CD4-positive, alpha-beta T cell treated with Interleukin-17A for 4 hours (primary cell): ENCODE measurements at regions not wholly inside any gene's neighbourhood (a gene's known extent, or its start where the extent isn't known, plus 50 kb on each side); places are given as distances from the start of the nearest gene placed in this dataset.
"Not testable (repeated sequence)": the region's sequence is repeated elsewhere in the genome, so short reads cannot be mapped to it uniquely, and the experiment has no call there.

Experiments
- DNase-seq: peaks from one replicate; pipeline ENCODE4 v3.0.0-alpha.2; 2020; ENCODE audit warnings: mixed read lengths

GRCh38 chr7:118956285-118956684 lies 731.8 kb downstream of the ANKRD7 start:
- not testable (repeated sequence) for DNase-seq

GRCh38 chr7:118969370-118969769 lies 744.9 kb downstream of the ANKRD7 start:
- DNase-seq = no peak

- no peak for DNase-seq
These were observed 747.2 kb downstream of the ANKRD7 start for GRCh38 chr7:118971706-118972105.

DNA sequence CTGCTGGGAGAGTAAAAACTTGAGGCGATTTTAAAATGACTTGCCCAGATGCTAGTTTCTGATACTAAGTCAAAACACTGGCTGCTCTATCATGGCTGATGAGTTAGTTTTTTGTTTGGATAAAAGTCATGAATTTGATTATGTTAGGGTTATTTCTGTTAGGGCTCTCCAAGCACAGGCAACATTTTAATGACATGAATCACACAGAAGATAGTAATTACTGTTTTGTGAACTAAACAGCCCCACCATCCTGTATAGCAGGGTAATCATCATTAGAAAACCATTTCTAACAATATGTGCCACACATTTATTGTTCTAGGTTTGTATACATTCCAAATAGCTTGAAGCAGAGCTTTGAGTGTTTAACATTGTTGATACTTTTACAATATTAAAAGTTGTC lies 750.3 kb downstream of the ANKRD7 start:
- no peak for DNase-seq

DNA sequence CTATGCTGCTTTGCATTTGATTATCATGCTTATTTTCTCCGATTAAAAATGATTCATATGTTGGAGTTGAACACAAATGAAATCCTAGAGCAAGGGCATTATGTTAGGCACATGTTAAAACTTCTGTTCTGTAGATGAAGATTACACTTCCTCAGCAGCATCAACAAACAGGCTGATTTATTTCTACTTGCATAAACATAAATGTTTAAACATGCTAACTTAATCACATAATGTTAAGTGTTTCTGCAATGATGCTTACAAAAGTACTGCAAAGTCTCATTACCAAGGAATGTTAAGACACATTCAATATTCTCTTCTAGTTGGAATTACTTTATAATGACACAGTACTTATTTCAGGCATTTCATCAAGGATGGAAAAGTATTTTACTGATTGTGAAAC lies 770.8 kb downstream of the ANKRD7 start:
- no peak for DNase-seq

- DNase-seq = no peak
These were observed 782.7 kb downstream of the ANKRD7 start for GRCh38 chr7:119007236-119007635.

- DNase-seq = no peak
These were observed 786.1 kb downstream of the ANKRD7 start for GRCh38 chr7:119010635-119011034.

DNA sequence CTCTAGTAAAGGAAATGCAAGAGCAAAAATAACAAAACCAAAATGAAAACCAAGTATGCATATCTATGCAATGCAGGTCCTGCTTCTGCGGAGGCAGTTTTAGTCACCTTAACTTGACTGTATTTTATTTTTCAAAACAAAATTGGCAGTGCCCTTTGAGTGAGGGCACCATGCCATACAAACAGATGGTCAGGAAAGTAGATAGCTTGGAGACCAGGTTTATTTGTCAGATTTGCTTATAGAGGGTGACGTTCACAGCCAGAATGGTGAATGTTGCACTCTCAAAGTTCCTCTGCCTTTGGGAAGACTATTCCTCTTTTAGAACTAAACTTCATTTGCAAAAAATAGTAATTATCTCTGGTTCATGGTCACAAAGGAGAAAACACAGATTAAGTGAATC lies 801.9 kb downstream of the ANKRD7 start:
- DNase-seq = no peak

DNA sequence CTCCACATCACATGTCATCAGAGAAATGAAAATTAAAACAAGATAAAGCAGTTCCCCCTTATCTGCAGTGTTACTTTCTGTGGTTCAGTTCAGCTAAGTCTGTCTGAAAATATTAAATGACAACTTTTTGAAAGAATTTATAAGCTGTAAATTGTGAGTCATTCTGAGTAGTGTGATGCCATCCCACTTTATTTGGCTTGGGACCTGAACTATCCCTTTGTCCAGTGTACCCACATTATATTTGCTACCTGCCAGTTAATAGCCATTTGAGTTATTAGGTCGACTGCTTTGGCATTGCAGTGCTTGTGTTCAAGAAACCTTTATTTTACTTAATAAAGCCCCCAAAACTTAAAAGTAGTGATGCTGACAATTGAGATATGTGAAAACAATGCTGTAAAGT lies 804.2 kb downstream of the ANKRD7 start:
- no peak for DNase-seq

DNA sequence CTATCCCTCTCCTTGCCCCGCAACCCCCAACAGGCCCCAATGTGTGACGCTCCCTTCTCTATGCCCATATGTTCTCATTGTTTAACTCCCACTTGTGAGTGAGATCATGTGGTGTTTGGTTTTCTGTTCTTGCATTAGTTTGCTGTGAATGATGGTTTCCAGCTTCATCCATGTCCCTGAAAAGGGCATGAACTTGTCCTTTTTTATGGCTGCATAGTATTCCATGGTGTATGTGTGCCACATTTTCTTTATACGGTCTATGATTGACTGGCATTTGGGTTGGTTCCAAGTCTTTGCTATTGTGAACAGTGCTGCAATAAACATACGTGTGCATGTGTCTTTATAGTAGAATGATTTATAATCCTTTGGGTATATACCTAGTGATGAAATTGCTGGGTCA lies 807.6 kb downstream of the ANKRD7 start:
- DNase-seq = not testable (repeated sequence)

DNA sequence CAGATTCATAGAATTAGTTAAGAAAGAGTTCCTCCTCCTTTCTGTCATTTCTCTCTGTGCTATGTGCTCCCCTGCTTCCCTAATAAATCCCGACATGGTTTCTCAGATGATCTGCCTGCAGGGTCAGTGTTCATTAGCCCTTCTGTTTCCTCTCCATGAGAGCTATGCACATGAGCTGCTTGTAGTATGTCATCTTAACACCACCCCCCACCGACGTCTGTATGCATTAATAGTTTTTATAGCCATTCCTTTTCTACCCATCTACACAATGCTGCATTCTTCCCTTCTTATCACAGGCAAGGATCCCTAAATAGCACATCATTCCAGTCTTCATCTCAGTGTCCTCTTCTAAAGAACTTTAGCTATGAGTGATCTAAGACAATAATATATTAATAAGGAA lies 809.1 kb downstream of the ANKRD7 start:
- no peak for DNase-seq

GRCh38 chr7:119037941-119038340 lies 813.4 kb downstream of the ANKRD7 start:
- no peak for DNase-seq

GRCh38 chr7:119046068-119046467 lies 821.6 kb downstream of the ANKRD7 start:
- DNase-seq = no peak

- no peak for DNase-seq
These were observed 841.5 kb downstream of the ANKRD7 start for GRCh38 chr7:119065966-119066365.

DNA sequence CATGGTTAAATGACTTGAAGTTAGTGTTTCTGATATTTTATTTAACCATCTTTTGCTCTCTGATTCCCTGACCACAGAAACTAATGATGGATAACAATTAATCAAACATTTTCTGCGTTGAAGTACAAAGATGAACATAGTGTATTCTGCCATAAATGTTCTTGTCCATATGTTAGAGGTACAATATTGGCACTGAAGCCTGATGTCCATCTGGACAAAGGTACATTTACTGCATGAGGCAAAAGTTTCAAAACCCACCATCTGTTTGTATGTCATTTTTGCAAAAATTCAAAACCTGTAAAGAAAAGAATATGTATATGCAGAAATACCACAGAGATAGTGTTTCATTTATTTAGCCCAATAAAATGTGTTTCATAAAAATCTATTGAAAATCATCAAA lies 861.5 kb downstream of the ANKRD7 start:
- DNase-seq = no peak

DNA sequence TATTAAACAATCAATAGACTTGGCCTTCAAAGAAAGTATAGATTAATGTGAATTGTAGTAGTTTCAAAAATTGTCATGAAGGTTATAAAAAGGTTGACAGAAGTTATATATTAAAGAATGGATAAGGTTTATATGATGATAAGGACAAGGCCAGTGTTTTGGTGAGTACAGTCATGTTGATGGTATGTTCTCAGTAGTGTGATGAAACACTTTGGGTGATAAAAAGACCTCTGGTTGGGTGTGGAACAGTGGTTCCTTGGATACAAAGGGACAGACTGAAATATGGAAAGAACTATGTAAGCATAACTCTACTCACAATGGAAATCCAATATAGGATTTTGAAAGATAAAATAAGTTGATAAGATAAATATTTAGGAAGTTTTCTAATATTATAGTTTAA lies 866.3 kb downstream of the ANKRD7 start:
- DNase-seq = no peak

- no peak for DNase-seq
These were observed 872.2 kb downstream of the ANKRD7 start for GRCh38 chr7:119096683-119097082.

GRCh38 chr7:119100611-119101258 lies 876.2 kb downstream of the ANKRD7 start:
- not testable (repeated sequence) for DNase-seq

DNA sequence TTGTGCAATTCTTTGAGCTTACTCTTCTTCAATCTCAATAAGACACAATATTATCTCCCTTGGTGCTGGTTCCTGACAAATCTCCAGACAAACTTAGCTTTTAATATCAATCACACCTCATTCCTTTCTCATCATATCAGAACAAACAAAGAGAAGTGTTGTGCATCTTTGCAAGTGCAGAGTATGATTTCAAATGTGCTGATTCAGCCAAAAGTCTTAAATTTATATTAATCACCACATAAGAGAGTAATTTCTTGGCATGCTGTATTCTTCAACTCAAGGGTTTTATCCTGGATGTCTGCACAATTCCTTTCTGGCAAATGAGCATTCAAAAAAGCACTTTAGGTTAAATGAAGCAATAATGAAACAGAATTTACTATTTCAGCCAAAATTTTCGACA lies 877.8 kb downstream of the ANKRD7 start:
- DNase-seq = no peak

- no peak for DNase-seq
These were observed 880.9 kb downstream of the ANKRD7 start for GRCh38 chr7:119105381-119105780.

GRCh38 chr7:119123326-119123725 lies 898.8 kb downstream of the ANKRD7 start:
- DNase-seq = no peak

DNA sequence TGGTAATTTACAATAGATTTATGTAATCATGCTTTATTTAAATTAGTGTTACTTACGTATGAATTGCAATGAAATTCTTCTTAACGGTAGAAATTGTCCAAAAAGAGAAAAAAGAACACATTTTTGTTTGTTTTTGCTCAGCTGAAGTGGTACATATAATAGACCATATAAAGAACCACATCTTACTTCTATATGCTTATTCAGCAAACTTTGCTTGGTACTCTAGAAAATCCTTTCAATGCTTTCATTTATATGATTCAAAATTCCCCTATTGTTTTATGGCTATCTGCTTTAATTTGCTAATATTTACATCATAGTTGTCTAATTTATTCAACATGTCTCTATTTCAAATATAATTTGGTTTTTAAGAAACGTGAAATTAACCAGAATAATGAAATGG lies 903.2 kb downstream of the ANKRD7 start:
- DNase-seq = no peak

DNA sequence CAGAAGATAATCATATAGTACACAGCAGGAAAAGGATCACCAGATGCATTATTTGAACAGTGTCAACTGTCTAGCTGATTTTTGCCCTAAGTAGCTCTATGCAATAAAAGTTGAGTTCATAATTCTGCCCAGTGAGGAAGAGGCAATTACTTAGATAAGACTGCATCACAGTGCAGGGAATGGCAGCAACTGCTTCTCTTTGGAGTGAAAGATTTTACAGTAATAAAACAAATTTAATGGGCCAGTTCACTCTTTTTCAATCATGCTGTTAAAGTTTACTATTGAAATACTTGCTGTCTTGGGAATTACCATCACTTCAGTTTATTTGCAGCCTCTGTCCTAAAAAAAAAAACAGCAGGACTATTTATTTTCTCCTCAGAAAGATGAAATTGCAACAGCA lies 907.9 kb downstream of the ANKRD7 start:
- DNase-seq = no peak

- no peak for DNase-seq
These were observed 942.9 kb downstream of the ANKRD7 start for GRCh38 chr7:119167431-119167830.

GRCh38 chr7:119172043-119172442 lies 947.5 kb downstream of the ANKRD7 start:
- DNase-seq = no peak
